ENCODE measurements at regions not wholly inside any gene's neighbourhood (a gene's known extent, or its start where the extent isn't known, plus 50 kb on each side); places are given as distances from the start of the nearest gene placed in this dataset.

GRCh38 chr5:32501071-32502002 is 56.8 kb upstream of the ZFR start:
- no peak for DNase-seq (ENCODE audit: low read depth in 1 of 2, low spot score in 1 of 2)
- H3K4me3 ChIP-seq (replicated peaks; ENCODE audit: insufficient read depth, low read length) = no peak overlapping the region
- H3K27ac ChIP-seq (replicated peaks) = no peak overlapping the region
- TF ChIP-seq CTCF (IDR thresholded peaks at IDR 0.05; ENCODE audit: insufficient read depth, low read length) (no peak), REST (IDR thresholded peaks at IDR 0.05; ENCODE audit: insufficient replicate concordance, low read depth) (no peak), GABPA (IDR thresholded peaks at IDR 0.05; ENCODE audit: low read depth) (no peak), SPI1 (IDR thresholded peaks at IDR 0.05; ENCODE audit: borderline replicate concordance, low read depth) (no peak), POLR2AphosphoS5 (IDR thresholded peaks at IDR 0.05; ENCODE audit: low read depth) (no peak)
- no peaks in the 10 kb centered on the region for H3K27me3 ChIP-seq (ENCODE audit: insufficient read depth, poor library complexity, severe bottlenecking)

- TF ChIP-seq GABPA (IDR thresholded peaks at IDR 0.05; ENCODE audit: low read depth) = no peak
- TF ChIP-seq POLR2AphosphoS5 (IDR thresholded peaks at IDR 0.05; ENCODE audit: low read depth) = no peak
- no peak for TF ChIP-seq SPI1 (IDR thresholded peaks at IDR 0.05; ENCODE audit: borderline replicate concordance, low read depth)
- no peak for TF ChIP-seq REST (IDR thresholded peaks at IDR 0.05; ENCODE audit: insufficient replicate concordance, low read depth)
- TF ChIP-seq CTCF (IDR thresholded peaks at IDR 0.05; ENCODE audit: insufficient read depth, low read length) = no peak
- no peak for DNase-seq (ENCODE audit: low read depth in 1 of 2, low spot score in 1 of 2)
- no peaks in the 10 kb centered on the region for H3K27me3 ChIP-seq (ENCODE audit: insufficient read depth, poor library complexity, severe bottlenecking)
- H3K27ac ChIP-seq (replicated peaks) = no peak overlapping the region
- H3K4me3 ChIP-seq (replicated peaks; ENCODE audit: insufficient read depth, low read length) = no peak overlapping the region
Measured at GRCh38 chr5:32500181-32500580, 55.6 kb upstream of the ZFR start.

- no peak for DNase-seq (ENCODE audit: low read depth in 1 of 2, low spot score in 1 of 2)
- Histone ChIP-seq H3K27me3 (ENCODE audit: insufficient read depth, poor library complexity, severe bottlenecking) (no peaks in the 10 kb centered on the region), H3K4me3 (replicated peaks; ENCODE audit: insufficient read depth, low read length) (no peak overlapping the region), H3K27ac (replicated peaks) (no peak overlapping the region)
- TF ChIP-seq CTCF (IDR thresholded peaks at IDR 0.05; ENCODE audit: insufficient read depth, low read length) (no peak), SPI1 (IDR thresholded peaks at IDR 0.05; ENCODE audit: borderline replicate concordance, low read depth) (no peak), GABPA (IDR thresholded peaks at IDR 0.05; ENCODE audit: low read depth) (no peak), REST (IDR thresholded peaks at IDR 0.05; ENCODE audit: insufficient replicate concordance, low read depth) (no peak), POLR2AphosphoS5 (IDR thresholded peaks at IDR 0.05; ENCODE audit: low read depth) (no peak)
Measured at GRCh38 chr5:32499261-32499660, 54.7 kb upstream of the ZFR start.

Data from HL-60 (cell line).